Endothelial cell of umbilical vein (primary cell): ENCODE measurements at regions not wholly inside any gene's neighbourhood (a gene's known extent, or its start where the extent isn't known, plus 50 kb on each side); places are given as distances from the start of the nearest gene placed in this dataset.

Experiments used
- BruUV-seq: library from RNA; stranded (reverse); fragments of 400-500 nt; replicated peaks from 2 replicates; lab custom pipeline; 2021; lab: Mats Ljungman, UMichigan
- CTCF ChIA-PET: fragments of 300-600, 350-600 bp; sonication (Branson Sonifier 250); formaldehyde crosslinking; loops from one replicate; lab custom pipeline; 2021; ENCODE audit warnings: antibody characterized with exemption, inconsistent platforms; lab: Charles Lee
- POLR2A ChIA-PET: fragments of 300-600, 350-600 bp; sonication (Branson Sonifier 250); formaldehyde crosslinking; loops from one replicate; lab custom pipeline; 2021; ENCODE audit warnings: antibody characterized with exemption, inconsistent platforms; lab: Charles Lee
- DNase-seq: peaks from one replicate; pipeline ENCODE4 v3.0.0-alpha.2; 2011; ENCODE audit warnings: low read depth, low spot score
- FAIRE-seq: peaks from 2 replicates; lab custom pipeline; 2011; peaks lifted over from hg19 to GRCh38; lab: Jason Lieb, UNC
- H2AFZ ChIP-seq: 2 replicates; pipeline ENCODE4 v1.6.0; 2012; ENCODE audit warnings: low read depth, low read length, control low read depth, inconsistent platforms
- H3K27ac ChIP-seq: 2 replicates; pipeline ENCODE4 v1.5.1; 2011; ENCODE audit warnings: low read depth, mild to moderate bottlenecking, control low read depth, low read length, moderate library complexity; ENCODE audit not compliant: insufficient read depth
- H3K27me3 ChIP-seq, 2 experiments: 2 replicates each; pipeline versions ENCODE4 v1.6.0 to v1.6.1; 2011; ENCODE audit warnings: low read length in 2 of 2, mixed read lengths in 1 of 2; ENCODE audit not compliant: control insufficient read depth in 2 of 2, insufficient read depth in 2 of 2
- H3K36me3 ChIP-seq, 2 experiments: 2 replicates in 1 of 2; 3 replicates in 1 of 2; pipeline ENCODE4 v1.5.1; 2011; ENCODE audit warnings: low read length in 2 of 2, mild to moderate bottlenecking in 1 of 2, moderate library complexity in 1 of 2; ENCODE audit not compliant: control insufficient read depth in 2 of 2, insufficient read depth in 2 of 2; ENCODE audit errors: extremely low read depth in 1 of 2
- H3K4me1 ChIP-seq: 3 replicates; pipeline ENCODE4 v1.5.1; 2011; ENCODE audit warnings: mild to moderate bottlenecking, low read length; ENCODE audit not compliant: control insufficient read depth, insufficient read depth; ENCODE audit errors: extremely low read depth
- H3K4me2 ChIP-seq: 2 replicates; pipeline ENCODE4 v1.6.1; 2011; ENCODE audit warnings: low read length, control low read depth, mixed read lengths; ENCODE audit not compliant: insufficient read depth
- H3K4me3 ChIP-seq, 3 experiments: fragments of 200-600 bp in 1 of 3; sonication (generic), shearing (Covaris generic) in 1 of 3; replicated peaks in 1 of 3; 2 replicates each; pipeline ENCODE4 v1.5.1; 2011 to 2016; ENCODE audit warnings: control low read depth in 3 of 3, low read length in 3 of 3, mild to moderate bottlenecking in 2 of 3, inconsistent platforms in 1 of 3, low read depth in 1 of 3, moderate library complexity in 1 of 3; ENCODE audit not compliant: insufficient read depth in 1 of 3
- H3K79me2 ChIP-seq: 2 replicates; pipeline ENCODE4 v1.6.0; 2012; ENCODE audit warnings: low read length, inconsistent platforms; ENCODE audit not compliant: control insufficient read depth, insufficient read depth
- H3K9ac ChIP-seq: replicated peaks from 2 replicates; pipeline ENCODE3; 2011; ENCODE audit warnings: low read length, control low read depth; ENCODE audit not compliant: insufficient read depth; ENCODE audit errors: extremely low read depth
- H3K9me1 ChIP-seq: replicated peaks from 3 replicates; pipeline ENCODE4 v1.6.0; 2011; ENCODE audit warnings: mild to moderate bottlenecking, low read length; ENCODE audit not compliant: control insufficient read depth, insufficient read depth; ENCODE audit errors: extremely low read depth
- H3K9me3 ChIP-seq: replicated peaks from 2 replicates; pipeline ENCODE4 v1.5.1; 2012; ENCODE audit warnings: low read length, inconsistent platforms; ENCODE audit not compliant: control insufficient read depth, insufficient read depth
- H4K20me1 ChIP-seq: replicated peaks from 2 replicates; pipeline ENCODE3; 2011; ENCODE audit warnings: mild to moderate bottlenecking, low read length; ENCODE audit not compliant: control insufficient read depth, insufficient read depth; ENCODE audit errors: extremely low read depth
- CTCF ChIP-seq, 2 donors: IDR thresholded peaks; 1 replicate in 1 of 2; 2 replicates in 1 of 2; pipeline ENCODE4 v1.5.1; 2011; ENCODE audit warnings: low read length in 2 of 2, mild to moderate bottlenecking in 2 of 2, moderate library complexity in 2 of 2, control low read depth in 1 of 2, inconsistent platforms in 1 of 2, low read depth in 1 of 2; ENCODE audit not compliant: insufficient read depth in 1 of 2; ENCODE audit errors: extremely low read depth in 1 of 2
- EZH2 ChIP-seq: IDR thresholded peaks from 2 replicates; pipeline ENCODE4 v1.6.1; 2012; ENCODE audit warnings: borderline replicate concordance, low read depth, mild to moderate bottlenecking, moderate library complexity, low read length, inconsistent platforms; ENCODE audit not compliant: severe bottlenecking
- FOS ChIP-seq: IDR thresholded peaks from 2 replicates; pipeline ENCODE4 v1.6.1; 2011; ENCODE audit warnings: mild to moderate bottlenecking, low read length, moderate library complexity, borderline replicate concordance; ENCODE audit not compliant: insufficient read depth
- GATA2 ChIP-seq: IDR thresholded peaks from 2 replicates; pipeline ENCODE4 v1.7.0; 2011; ENCODE audit warnings: low read depth, mild to moderate bottlenecking, moderate library complexity, mixed read lengths, low read length; ENCODE audit not compliant: insufficient read length, insufficient read depth
- JUN ChIP-seq: IDR thresholded peaks from 2 replicates; pipeline ENCODE4 v1.6.1; 2011; ENCODE audit warnings: borderline replicate concordance, low read depth; ENCODE audit not compliant: insufficient read length, insufficient read depth
- MAX ChIP-seq: IDR thresholded peaks from 2 replicates; pipeline ENCODE4 v1.6.1; 2011; ENCODE audit not compliant: insufficient read depth, insufficient read length
- MYC ChIP-seq: IDR thresholded peaks from one replicate; pipeline ENCODE4 v1.6.1; 2011; ENCODE audit warnings: mild to moderate bottlenecking, low read depth, low read length
- POLR2A ChIP-seq: IDR thresholded peaks from 2 replicates; pipeline ENCODE4 v1.6.1; 2012; ENCODE audit warnings: low read depth, mild to moderate bottlenecking, control low read depth, low read length
- POLR2AphosphoS5 ChIP-seq: IDR thresholded peaks from 2 replicates; pipeline ENCODE4 v1.6.1; 2012; ENCODE audit warnings: low read depth, mild to moderate bottlenecking, control low read depth, low read length, moderate library complexity; ENCODE audit not compliant: insufficient read depth
- dilution Hi-C: fragments of 300-500 bp; cut with MboI; formaldehyde crosslinking; loops from one replicate; pipeline ENCODE4 v1.15.0; 2019; ENCODE audit warnings: low sequenced_read_pairs; ENCODE audit not compliant: extremely low pct_ligation_motif_present
- intact Hi-C: fragments of 100-400 bp; cut with micrococcal nuclease; formaldehyde crosslinking; loops from one replicate; pipeline ENCODE4 v1.10.0; 2022

GRCh38 chr2:8357738-8358518, 323.9 kb upstream of the ID2 start:
- TF ChIP-seq MYC (no peak), EZH2 (no peak), JUN (no peak), MAX (no peak), POLR2AphosphoS5 (no peak), CTCF (IDR thresholded peaks at IDR 0.05; ENCODE audit: extremely low read depth in 1 of 2, insufficient read depth in 1 of 2, low read depth in 1 of 2, low read length in 2 of 2) (no peak), POLR2A (no peak), FOS (no peak), GATA2 (no peak)
- DNase-seq = no peak
- Histone ChIP-seq H3K79me2 (no peaks in the 10 kb centered on the region), H3K36me3 (no peaks in the 10 kb centered on the region), H3K4me2 (no peak overlapping the region), H3K9ac (no peak overlapping the region), H3K4me3 (no peak overlapping the region), H3K27ac (no peak overlapping the region), H3K27me3 (no peaks in the 10 kb centered on the region), H4K20me1 (no peaks in the 10 kb centered on the region), H3K4me1 (no peaks in the 10 kb centered on the region), H2AFZ (no peak overlapping the region), H3K9me3 (no peaks in the 10 kb centered on the region), H3K9me1 (no peaks in the 10 kb centered on the region)
- no peak for FAIRE-seq
- BruUV-seq = no TSS peak
- dilution Hi-C loops (no loop called here), intact Hi-C loops (no loop called here)
- ChIA-PET CTCF (no interaction called here), POLR2A (no interaction called here)
